ENCODE measurements at regions not wholly inside any gene's neighbourhood (a gene's known extent, or its start where the extent isn't known, plus 50 kb on each side); places are given as distances from the start of the nearest gene placed in this dataset.

GRCh38 chr10:29888321-29888720 lies 171.1 kb downstream of the JCAD start:
- TF ChIP-seq CTCF (IDR thresholded peaks at IDR 0.05; ENCODE audit: borderline replicate concordance, extremely low read depth, low read length, poor library complexity, severe bottlenecking): no peak
- TF ChIP-seq EZH2 (IDR thresholded peaks at IDR 0.05; ENCODE audit: borderline replicate concordance, low read depth, low read length, severe bottlenecking): no peak

All from DND-41 (cell line).